A673 (cell line): ENCODE measurements at regions not wholly inside any gene's neighbourhood (a gene's known extent, or its start where the extent isn't known, plus 50 kb on each side); places are given as distances from the start of the nearest gene placed in this dataset.

ENCODE experiments used
- BruUV-seq: library from RNA; stranded (reverse); fragments of 400-500 nt; replicated peaks from 2 replicates; lab custom pipeline; 2021; lab: Mats Ljungman, UMichigan
- CTCF ChIA-PET: fragments of 300-600 bp; sonication (Branson Sonifier 250); formaldehyde crosslinking; loops from one replicate; lab custom pipeline; 2022; ENCODE audit warnings: antibody characterized with exemption; lab: Charles Lee
- POLR2A ChIA-PET: fragments of 300-600 bp; sonication (Branson Sonifier 250); formaldehyde crosslinking; loops from one replicate; lab custom pipeline; 2022; ENCODE audit warnings: antibody characterized with exemption; ENCODE audit not compliant: low non-redundant PET; lab: Charles Lee
- DNase-seq: peaks from one replicate; pipeline ENCODE4 v3.0.0-alpha.2; 2015; ENCODE audit warnings: low spot score
- H3K27ac ChIP-seq: fragments of 200-600 bp; sonication (generic); 2 replicates; pipeline ENCODE4 v1.5.1; 2016; ENCODE audit warnings: mixed run types, low read depth, mild to moderate bottlenecking, mixed read lengths, antibody characterized with exemption, low read length; ENCODE audit not compliant: poor library complexity, severe bottlenecking
- H3K27me3 ChIP-seq: fragments of 200-600 bp; sonication (generic); replicated peaks from 2 replicates; pipeline ENCODE4 v1.6.1; 2017; ENCODE audit warnings: mixed run types, low read depth, mild to moderate bottlenecking, mixed read lengths, antibody characterized with exemption, low read length; ENCODE audit not compliant: insufficient read depth, poor library complexity
- H3K36me3 ChIP-seq: fragments of 200-600 bp; sonication (generic); 2 replicates; pipeline ENCODE4 v1.6.1; 2016; ENCODE audit warnings: mixed run types, mild to moderate bottlenecking, mixed read lengths, antibody characterized with exemption, low read length; ENCODE audit not compliant: insufficient read depth, poor library complexity, severe bottlenecking
- H3K4me1 ChIP-seq: fragments of 200-600 bp; sonication (generic); 2 replicates; pipeline ENCODE4 v1.6.1; 2017; ENCODE audit warnings: mixed run types, mild to moderate bottlenecking, mixed read lengths, antibody characterized with exemption, low read length; ENCODE audit not compliant: insufficient read depth, poor library complexity, severe bottlenecking
- H3K4me3 ChIP-seq: fragments of 200-600 bp; sonication (generic); 2 replicates; pipeline ENCODE4 v1.5.1; 2016; ENCODE audit warnings: low read depth, mixed run types, mild to moderate bottlenecking, mixed read lengths, low read length; ENCODE audit not compliant: poor library complexity, severe bottlenecking
- H3K9me3 ChIP-seq: fragments of 200-600 bp; sonication (generic); 2 replicates; pipeline ENCODE4 v1.6.1; 2016; ENCODE audit warnings: mixed run types, low read depth, mild to moderate bottlenecking, mixed read lengths, antibody characterized with exemption, low read length; ENCODE audit not compliant: poor library complexity, severe bottlenecking
- CTCF ChIP-seq: fragments of 300-800, 200-600 bp; sonication (generic); conservative IDR thresholded peaks from 2 replicates; pipeline ENCODE4 v1.5.1; 2017; ENCODE audit warnings: low read depth, mild to moderate bottlenecking, antibody characterized with exemption, low read length, moderate library complexity, mixed read lengths
- EZH2 ChIP-seq: fragments of 200-600 bp; sonication (generic); IDR thresholded peaks from 2 replicates; pipeline ENCODE4 v1.6.1; 2017; ENCODE audit warnings: borderline replicate concordance, low read depth, mild to moderate bottlenecking, mixed read lengths, antibody characterized with exemption, low read length; ENCODE audit not compliant: poor library complexity, severe bottlenecking
- intact Hi-C: fragments of 100-400 bp; cut with micrococcal nuclease; formaldehyde crosslinking; loops from one replicate; pipeline ENCODE4 v1.10.0; 2022; ENCODE audit not compliant: unreplicated experiment

- peaks cover 41% of the 10 kb centered on the region for H3K27me3 ChIP-seq
- intact Hi-C loops: no loop called here
- H3K4me3 ChIP-seq: no peak overlapping the region
- DNase-seq: no peak
- no peak for TF ChIP-seq CTCF
- no peak for TF ChIP-seq EZH2
- H3K36me3 ChIP-seq: no peaks in the 10 kb centered on the region
- CTCF ChIA-PET: no interaction called here
- no peaks in the 10 kb centered on the region for H3K9me3 ChIP-seq
- H3K27ac ChIP-seq: no peak overlapping the region
- no TSS peak for BruUV-seq
- POLR2A ChIA-PET: no interaction called here
- H3K4me1 ChIP-seq: no peaks in the 10 kb centered on the region
These were observed 117.7 kb downstream of the RPS12 start for GRCh38 chr6:132931936-132932514.

- BruUV-seq: no TSS peak
- Histone ChIP-seq H3K27me3 (peaks cover 36% of the 10 kb centered on the region), H3K9me3 (no peaks in the 10 kb centered on the region), H3K27ac (no peak overlapping the region), H3K36me3 (no peaks in the 10 kb centered on the region), H3K4me3 (no peak overlapping the region), H3K4me1 (no peaks in the 10 kb centered on the region)
- no peak for TF ChIP-seq EZH2
- TF ChIP-seq CTCF: no peak
- no peak for DNase-seq
- intact Hi-C loops: no loop called here
- POLR2A ChIA-PET: no interaction called here
- CTCF ChIA-PET: interaction anchor here (0.5 kb wide), 1 partner anchor 79 kb away, joined by 5 read pairs; no protein-coding TSS in a partner anchor
These were observed 118.2 kb downstream of the RPS12 start for GRCh38 chr6:132932588-132932987.

DNA sequence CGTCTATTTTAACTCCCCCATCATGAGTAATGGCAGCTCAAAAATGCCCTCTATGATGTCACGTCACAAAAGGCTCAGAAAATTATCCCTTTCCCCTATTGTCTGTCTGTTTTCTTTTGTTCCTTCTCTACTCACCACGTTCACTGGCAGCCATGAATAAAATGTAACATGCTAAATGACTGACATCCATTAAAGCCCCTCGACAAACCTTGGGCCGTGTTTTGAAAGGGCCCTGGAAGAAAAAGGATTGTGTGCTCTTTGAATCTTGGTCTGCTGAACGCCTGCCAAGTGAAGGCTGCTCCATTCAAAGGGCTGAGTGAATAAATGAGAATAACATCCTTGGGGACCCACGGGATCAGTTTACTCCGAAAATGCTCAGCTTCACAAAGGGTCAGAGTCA is 118.7 kb downstream of the RPS12 start:
- Histone ChIP-seq H3K4me1 (no peaks in the 10 kb centered on the region), H3K9me3 (no peaks in the 10 kb centered on the region), H3K27me3 (peaks cover 31% of the 10 kb centered on the region), H3K27ac (no peak overlapping the region), H3K4me3 (no peak overlapping the region), H3K36me3 (no peaks in the 10 kb centered on the region)
- TF ChIP-seq EZH2: no peak
- TF ChIP-seq CTCF: no peak
- CTCF ChIA-PET: interaction anchor here (0.5 kb wide), 1 partner anchor 79 kb away, joined by 5 read pairs; no protein-coding TSS in a partner anchor
- peak; percentile 13 for DNase-seq
- intact Hi-C loops: no loop called here
- POLR2A ChIA-PET: no interaction called here
- no TSS peak for BruUV-seq
